ENCODE measurements at regions not wholly inside any gene's neighbourhood (a gene's known extent, or its start where the extent isn't known, plus 50 kb on each side); places are given as distances from the start of the nearest gene placed in this dataset.

- intact Hi-C loops (cut with DNase I): no loop called here
- no peak for DNase-seq (ENCODE audit: low spot score)
Measured at GRCh38 chr12:76611533-76611932, 52.0 kb upstream of the OSBPL8 start.

- DNase-seq (ENCODE audit: low spot score): no peak
- intact Hi-C loops (cut with DNase I): no loop called here
Measured at GRCh38 chr12:76614364-76614763, 54.8 kb upstream of the OSBPL8 start.

GRCh38 chr12:76618031-76618430, 58.5 kb upstream of the OSBPL8 start:
- DNase-seq (ENCODE audit: low spot score): no peak
- intact Hi-C loops (cut with DNase I): no loop called here

GRCh38 chr12:76621582-76622024, 62.0 kb upstream of the OSBPL8 start:
- intact Hi-C loops (cut with DNase I): loop anchor here (2.0 to 5.0 kb wide), 2 partner anchors 169 to 391 kb away; no protein-coding TSS in a partner anchor
- no peak for DNase-seq (ENCODE audit: low spot score)

GRCh38 chr12:76622351-76622750, 62.8 kb upstream of the OSBPL8 start:
- no peak for DNase-seq (ENCODE audit: low spot score)
- intact Hi-C loops (cut with DNase I): loop anchor here (5.0 kb wide), 1 partner anchor 390 kb away; no protein-coding TSS in a partner anchor

- intact Hi-C loops (cut with DNase I): loop anchor here (5.0 kb wide), 1 partner anchor 389 kb away; no protein-coding TSS in a partner anchor
- no peak for DNase-seq (ENCODE audit: low spot score)
Measured at GRCh38 chr12:76622915-76623314, 63.3 kb upstream of the OSBPL8 start.

- no peak for DNase-seq (ENCODE audit: low spot score)
- intact Hi-C loops (cut with DNase I): loop anchor here (5.0 kb wide), 1 partner anchor 388 kb away; no protein-coding TSS in a partner anchor
Measured at GRCh38 chr12:76623931-76624330, 64.4 kb upstream of the OSBPL8 start.

- intact Hi-C loops (cut with DNase I): no loop called here
- DNase-seq (ENCODE audit: low spot score): no peak
Measured at GRCh38 chr12:76627346-76628135, 68.0 kb upstream of the OSBPL8 start.

GRCh38 chr12:76628745-76629144, 69.2 kb upstream of the OSBPL8 start:
- intact Hi-C loops (cut with DNase I): no loop called here
- no peak for DNase-seq (ENCODE audit: low spot score)

GRCh38 chr12:76631741-76632140, 72.2 kb upstream of the OSBPL8 start:
- intact Hi-C loops (cut with DNase I): no loop called here

GRCh38 chr12:76633415-76633814, 73.8 kb upstream of the OSBPL8 start:
- DNase-seq (ENCODE audit: low spot score): no peak
- intact Hi-C loops (cut with DNase I): no loop called here

More at GRCh38 chr12:76631741-76632140, 72.2 kb upstream of the OSBPL8 start:
- DNase-seq (ENCODE audit: low spot score): no peak

GRCh38 chr12:76634133-76634532, 74.6 kb upstream of the OSBPL8 start:
- intact Hi-C loops (cut with DNase I): no loop called here
- DNase-seq (ENCODE audit: low spot score): no peak

GRCh38 chr12:76636121-76636692, 76.6 kb upstream of the OSBPL8 start:
- intact Hi-C loops (cut with DNase I): no loop called here
- DNase-seq (ENCODE audit: low spot score): no peak

GRCh38 chr12:76637807-76638206, 78.2 kb upstream of the OSBPL8 start:
- intact Hi-C loops (cut with DNase I): no loop called here
- DNase-seq (ENCODE audit: low spot score): no peak

- no peak for DNase-seq (ENCODE audit: low spot score)
- intact Hi-C loops (cut with DNase I): no loop called here
Measured at GRCh38 chr12:76639646-76640045, 80.1 kb upstream of the OSBPL8 start.

- intact Hi-C loops (cut with DNase I): no loop called here
- no peak for DNase-seq (ENCODE audit: low spot score)
Measured at GRCh38 chr12:76641073-76641472, 81.5 kb upstream of the OSBPL8 start.

GRCh38 chr12:76641961-76642360, 82.4 kb upstream of the OSBPL8 start:
- intact Hi-C loops (cut with DNase I): no loop called here
- no peak for DNase-seq (ENCODE audit: low spot score)

- intact Hi-C loops (cut with DNase I): no loop called here
- DNase-seq (ENCODE audit: low spot score): no peak
Measured at GRCh38 chr12:76643438-76643837, 83.9 kb upstream of the OSBPL8 start.

- intact Hi-C loops (cut with DNase I): no loop called here
- DNase-seq (ENCODE audit: low spot score): no peak
Measured at GRCh38 chr12:76644950-76645349, 85.4 kb upstream of the OSBPL8 start.

- DNase-seq (ENCODE audit: low spot score): no peak
- intact Hi-C loops (cut with DNase I): no loop called here
Measured at GRCh38 chr12:76645934-76646333, 86.4 kb upstream of the OSBPL8 start.

- DNase-seq (ENCODE audit: low spot score): no peak
- intact Hi-C loops (cut with DNase I): no loop called here
Measured at GRCh38 chr12:76646366-76646765, 86.8 kb upstream of the OSBPL8 start.
